ENCODE measurements at regions not wholly inside any gene's neighbourhood (a gene's known extent, or its start where the extent isn't known, plus 50 kb on each side); places are given as distances from the start of the nearest gene placed in this dataset.

DNA sequence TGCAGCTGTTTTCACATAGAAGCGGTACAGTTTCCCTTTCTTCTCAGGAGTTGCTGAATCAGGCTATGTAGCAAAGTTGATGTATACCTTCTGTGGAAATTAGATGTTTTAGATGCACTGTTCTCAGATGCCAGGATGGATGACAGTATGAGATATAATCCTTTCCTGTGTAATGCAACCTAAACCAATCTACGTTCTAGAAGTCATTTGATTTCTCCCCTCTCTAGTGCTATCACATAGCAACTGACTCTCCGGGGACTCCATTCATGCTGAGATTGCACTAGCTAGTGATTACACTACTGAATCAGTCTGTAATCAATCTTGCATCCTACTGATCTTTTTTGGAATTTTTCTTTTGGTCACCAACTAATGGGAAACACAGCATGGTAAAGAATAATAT, 1881.7 kb downstream of the PCDH7 start:
- TF ChIP-seq, protein P1, sequence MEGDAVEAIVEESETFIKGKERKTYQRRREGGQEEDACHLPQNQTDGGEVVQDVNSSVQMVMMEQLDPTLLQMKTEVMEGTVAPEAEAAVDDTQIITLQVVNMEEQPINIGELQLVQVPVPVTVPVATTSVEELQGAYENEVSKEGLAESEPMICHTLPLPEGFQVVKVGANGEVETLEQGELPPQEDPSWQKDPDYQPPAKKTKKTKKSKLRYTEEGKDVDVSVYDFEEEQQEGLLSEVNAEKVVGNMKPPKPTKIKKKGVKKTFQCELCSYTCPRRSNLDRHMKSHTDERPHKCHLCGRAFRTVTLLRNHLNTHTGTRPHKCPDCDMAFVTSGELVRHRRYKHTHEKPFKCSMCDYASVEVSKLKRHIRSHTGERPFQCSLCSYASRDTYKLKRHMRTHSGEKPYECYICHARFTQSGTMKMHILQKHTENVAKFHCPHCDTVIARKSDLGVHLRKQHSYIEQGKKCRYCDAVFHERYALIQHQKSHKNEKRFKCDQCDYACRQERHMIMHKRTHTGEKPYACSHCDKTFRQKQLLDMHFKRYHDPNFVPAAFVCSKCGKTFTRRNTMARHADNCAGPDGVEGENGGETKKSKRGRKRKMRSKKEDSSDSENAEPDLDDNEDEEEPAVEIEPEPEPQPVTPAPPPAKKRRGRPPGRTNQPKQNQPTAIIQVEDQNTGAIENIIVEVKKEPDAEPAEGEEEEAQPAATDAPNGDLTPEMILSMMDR (IDR thresholded peaks at IDR 0.05), result no peak
- TF ChIP-seq ZFX (IDR thresholded peaks at IDR 0.05; ENCODE audit: borderline replicate concordance), result no peak

All from 22Rv1 (cell line).